ENCODE measurements at regions not wholly inside any gene's neighbourhood (a gene's known extent, or its start where the extent isn't known, plus 50 kb on each side); places are given as distances from the start of the nearest gene placed in this dataset.

DNA sequence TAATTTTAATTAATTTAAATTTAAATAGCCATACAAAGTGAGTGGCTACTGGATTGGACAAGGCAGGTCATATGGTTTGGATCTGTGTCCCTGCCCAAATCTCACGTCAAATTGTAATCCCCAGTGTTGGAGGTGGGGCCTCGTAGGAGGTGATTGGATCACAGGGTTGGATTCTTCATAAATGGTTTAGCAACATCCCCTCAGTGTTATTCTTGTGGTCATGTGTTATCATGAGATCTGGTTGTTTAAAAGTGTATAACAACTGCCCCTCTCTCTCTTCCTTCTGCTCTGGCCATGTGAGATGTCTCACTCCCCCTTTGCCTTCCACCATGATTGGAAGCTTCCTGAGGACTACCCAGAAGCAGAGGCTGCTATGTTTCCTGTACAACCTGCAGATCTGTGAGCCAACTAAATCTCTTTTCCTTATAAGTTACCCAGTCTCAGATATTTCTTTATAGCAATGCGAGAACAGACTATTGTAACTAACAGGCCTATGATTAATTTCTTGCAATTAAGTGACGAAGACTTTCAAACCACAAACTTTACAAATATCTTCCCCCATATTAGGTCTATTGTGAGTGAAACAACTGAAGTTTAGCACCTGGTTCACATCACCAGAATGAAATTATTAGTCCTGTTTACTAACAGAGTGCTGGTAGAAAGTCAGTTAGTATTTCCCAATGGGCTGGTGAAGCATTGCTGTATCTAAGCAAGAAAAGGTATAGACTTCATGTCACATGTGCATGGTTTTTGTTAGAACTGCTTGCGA, 60.0 kb upstream of the TNFAIP3 start:
- TF ChIP-seq, protein P1, sequence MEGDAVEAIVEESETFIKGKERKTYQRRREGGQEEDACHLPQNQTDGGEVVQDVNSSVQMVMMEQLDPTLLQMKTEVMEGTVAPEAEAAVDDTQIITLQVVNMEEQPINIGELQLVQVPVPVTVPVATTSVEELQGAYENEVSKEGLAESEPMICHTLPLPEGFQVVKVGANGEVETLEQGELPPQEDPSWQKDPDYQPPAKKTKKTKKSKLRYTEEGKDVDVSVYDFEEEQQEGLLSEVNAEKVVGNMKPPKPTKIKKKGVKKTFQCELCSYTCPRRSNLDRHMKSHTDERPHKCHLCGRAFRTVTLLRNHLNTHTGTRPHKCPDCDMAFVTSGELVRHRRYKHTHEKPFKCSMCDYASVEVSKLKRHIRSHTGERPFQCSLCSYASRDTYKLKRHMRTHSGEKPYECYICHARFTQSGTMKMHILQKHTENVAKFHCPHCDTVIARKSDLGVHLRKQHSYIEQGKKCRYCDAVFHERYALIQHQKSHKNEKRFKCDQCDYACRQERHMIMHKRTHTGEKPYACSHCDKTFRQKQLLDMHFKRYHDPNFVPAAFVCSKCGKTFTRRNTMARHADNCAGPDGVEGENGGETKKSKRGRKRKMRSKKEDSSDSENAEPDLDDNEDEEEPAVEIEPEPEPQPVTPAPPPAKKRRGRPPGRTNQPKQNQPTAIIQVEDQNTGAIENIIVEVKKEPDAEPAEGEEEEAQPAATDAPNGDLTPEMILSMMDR (IDR thresholded peaks at IDR 0.05): no peak
- TF ChIP-seq POLR2A (IDR thresholded peaks at IDR 0.05) (no peak), POLR2AphosphoS5 (IDR thresholded peaks at IDR 0.05) (no peak)

Data from gastroesophageal sphincter (tissue), 3 donors.